ENCODE measurements at regions not wholly inside any gene's neighbourhood (a gene's known extent, or its start where the extent isn't known, plus 50 kb on each side); places are given as distances from the start of the nearest gene placed in this dataset.

GRCh38 chr3:116524453-116525210 lies 79.3 kb upstream of the LSAMP start:
- Histone ChIP-seq H3K27ac (no peak overlapping the region), H3K36me3 (no peaks in the 10 kb centered on the region), H3K27me3 (replicated peaks in 1 of 7) (no peaks in the 10 kb centered on the region), H3K4me1 (no peaks in the 10 kb centered on the region), H3K9me3 (no peaks in the 10 kb centered on the region), H3K4me3 (no peak overlapping the region)
- intact Hi-C loops (cut with DNase I; ENCODE audit: low total_unique reads) = no loop called here
- DNase-seq = no peak
- TF ChIP-seq POLR2A (IDR thresholded peaks at IDR 0.05) (no peak), POLR2AphosphoS5 (IDR thresholded peaks at IDR 0.05) (no peak), CTCF (IDR thresholded peaks at IDR 0.05 in 8 of 11, conservative IDR thresholded peaks at IDR 0.05 in 3 of 11) (no peak)
- WGBS, 5 donors = 57 to 74% (median 66%) methylated on average over 4 of the region's 4 CpGs

- no peaks in the 10 kb centered on the region for H3K27me3 ChIP-seq (replicated peaks in 1 of 7)
- no peak overlapping the region for H3K4me3 ChIP-seq
- H3K9me3 ChIP-seq = no peaks in the 10 kb centered on the region
- 3 to 22% (median 10%) methylated on average over 1 of the region's 1 CpG for WGBS, 5 donors
- no peaks in the 10 kb centered on the region for H3K4me1 ChIP-seq
- H3K36me3 ChIP-seq = no peaks in the 10 kb centered on the region
- H3K27ac ChIP-seq = no peak overlapping the region
- no peak for DNase-seq
- intact Hi-C loops (cut with DNase I; ENCODE audit: low total_unique reads) = no loop called here
- TF ChIP-seq CTCF (IDR thresholded peaks at IDR 0.05 in 8 of 11, conservative IDR thresholded peaks at IDR 0.05 in 3 of 11) = no peak
- TF ChIP-seq POLR2A (IDR thresholded peaks at IDR 0.05) = no peak
- TF ChIP-seq POLR2AphosphoS5 (IDR thresholded peaks at IDR 0.05) = no peak
These were observed 107.0 kb upstream of the LSAMP start for GRCh38 chr3:116552246-116552645.

- no peak for DNase-seq
- TF ChIP-seq POLR2AphosphoS5 (IDR thresholded peaks at IDR 0.05) (no peak), POLR2A (IDR thresholded peaks at IDR 0.05) (no peak), CTCF (IDR thresholded peaks at IDR 0.05 in 8 of 11, conservative IDR thresholded peaks at IDR 0.05 in 3 of 11) (no peak)
- intact Hi-C loops (cut with DNase I; ENCODE audit: low total_unique reads) = no loop called here
- Histone ChIP-seq H3K27me3 (replicated peaks in 1 of 7) (no peaks in the 10 kb centered on the region), H3K9me3 (no peaks in the 10 kb centered on the region), H3K36me3 (no peaks in the 10 kb centered on the region), H3K4me3 (no peak overlapping the region), H3K27ac (no peak overlapping the region), H3K4me1 (no peaks in the 10 kb centered on the region)
- WGBS, 5 donors = 68 to 94% (median 90%) methylated on average over 2 of the region's 2 CpGs
These were observed 108.1 kb upstream of the LSAMP start for GRCh38 chr3:116553355-116553754.

GRCh38 chr3:116561529-116561928 lies 116.2 kb upstream of the LSAMP start:
- no peak overlapping the region for H3K4me3 ChIP-seq
- TF ChIP-seq CTCF (IDR thresholded peaks at IDR 0.05 in 8 of 11, conservative IDR thresholded peaks at IDR 0.05 in 3 of 11) (no peak), POLR2AphosphoS5 (IDR thresholded peaks at IDR 0.05) (no peak), POLR2A (IDR thresholded peaks at IDR 0.05) (no peak)
- no peaks in the 10 kb centered on the region for H3K4me1 ChIP-seq
- intact Hi-C loops (cut with DNase I; ENCODE audit: low total_unique reads) = no loop called here
- WGBS, 5 donors = 58 to 71% (median 60%) methylated on average over 3 of the region's 3 CpGs
- no peaks in the 10 kb centered on the region for H3K36me3 ChIP-seq
- H3K27ac ChIP-seq = no peak overlapping the region
- DNase-seq = no peak
- no peaks in the 10 kb centered on the region for H3K27me3 ChIP-seq (replicated peaks in 1 of 7)
- no peaks in the 10 kb centered on the region for H3K9me3 ChIP-seq

Measured in spleen (tissue), 11 donors.